Activated CD8-positive, alpha-beta T cell treated with anti-CD3 and anti-CD28 coated beads for 36 hours (primary cell): ENCODE measurements at regions not wholly inside any gene's neighbourhood (a gene's known extent, or its start where the extent isn't known, plus 50 kb on each side); places are given as distances from the start of the nearest gene placed in this dataset.
"Not testable (repeated sequence)": the region's sequence is repeated elsewhere in the genome, so short reads cannot be mapped to it uniquely, and the experiment has no call there.

ENCODE experiments used
- ATAC-seq: fragments of 200-7000 bp; cut with Tn5 transposase; one replicate; pipeline ENCODE4 v1.10.0; 2021; ENCODE audit warnings: mild to moderate bottlenecking, moderate library complexity
- CTCF ChIA-PET: fragments of 350-600 bp; sonication (Branson Sonifier 250); formaldehyde crosslinking; loops from one replicate; lab custom pipeline; 2021; ENCODE audit warnings: antibody characterized with exemption; lab: Charles Lee
- POLR2A ChIA-PET: fragments of 350-600 bp; sonication (Branson Sonifier 250); formaldehyde crosslinking; loops from one replicate; lab custom pipeline; 2021; ENCODE audit warnings: antibody characterized with exemption; lab: Charles Lee
- DNase-seq: peaks from one replicate; pipeline ENCODE4 v3.0.0-alpha.2; 2020
- H3K27ac Mint-ChIP-seq: one replicate; pipeline ENCODE4 v1.8.0; 2021; ENCODE audit warnings: mild to moderate bottlenecking, mixed read lengths
- H3K27me3 Mint-ChIP-seq: one replicate; pipeline ENCODE4 v1.8.0; 2021; ENCODE audit warnings: mixed read lengths
- H3K36me3 Mint-ChIP-seq: one replicate; pipeline ENCODE4 v1.8.0; 2021; ENCODE audit warnings: low read depth, mixed read lengths
- H3K4me1 Mint-ChIP-seq: one replicate; pipeline ENCODE4 v1.8.0; 2021; ENCODE audit warnings: low read depth, mixed read lengths
- H3K4me3 Mint-ChIP-seq: one replicate; pipeline ENCODE4 v1.8.0; 2021; ENCODE audit warnings: mild to moderate bottlenecking, moderate library complexity, mixed read lengths
- H3K9me3 Mint-ChIP-seq: one replicate; pipeline ENCODE4 v1.8.0; 2021; ENCODE audit warnings: mixed read lengths
- intact Hi-C: fragments of 100-400 bp; cut with micrococcal nuclease; formaldehyde crosslinking; loops from one replicate; pipeline ENCODE4 v1.10.0; 2022
- TF ChIP-seq, protein P1 (sequence below): fragments of 200-600 bp; IDR thresholded peaks from one replicate; pipeline ENCODE4 v1.8.0; 2022; ENCODE audit warnings: antibody characterized with exemption, mild to moderate bottlenecking

DNA sequence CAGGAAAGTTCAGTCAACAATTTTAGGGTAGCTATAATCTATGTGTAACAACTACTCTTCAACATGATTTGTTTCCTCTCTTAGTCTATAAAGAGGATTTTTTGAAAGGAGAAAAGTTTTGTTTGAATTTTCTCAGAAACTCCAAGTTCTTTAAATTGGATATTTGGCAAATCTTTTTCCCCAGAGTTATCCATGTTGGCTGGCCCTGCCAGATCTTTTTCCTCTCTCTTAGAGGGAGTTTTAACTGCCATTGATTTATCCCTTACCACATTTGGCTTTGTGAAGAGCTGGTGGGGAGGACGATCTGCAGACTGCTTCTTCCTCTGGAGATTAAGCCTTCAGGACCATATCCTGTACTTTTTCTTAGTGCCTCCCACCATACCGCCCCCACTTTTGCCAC is 64.9 kb upstream of the ROPN1 start:
- no peak overlapping the region for H3K4me3 Mint-ChIP-seq
- TF ChIP-seq, protein P1, sequence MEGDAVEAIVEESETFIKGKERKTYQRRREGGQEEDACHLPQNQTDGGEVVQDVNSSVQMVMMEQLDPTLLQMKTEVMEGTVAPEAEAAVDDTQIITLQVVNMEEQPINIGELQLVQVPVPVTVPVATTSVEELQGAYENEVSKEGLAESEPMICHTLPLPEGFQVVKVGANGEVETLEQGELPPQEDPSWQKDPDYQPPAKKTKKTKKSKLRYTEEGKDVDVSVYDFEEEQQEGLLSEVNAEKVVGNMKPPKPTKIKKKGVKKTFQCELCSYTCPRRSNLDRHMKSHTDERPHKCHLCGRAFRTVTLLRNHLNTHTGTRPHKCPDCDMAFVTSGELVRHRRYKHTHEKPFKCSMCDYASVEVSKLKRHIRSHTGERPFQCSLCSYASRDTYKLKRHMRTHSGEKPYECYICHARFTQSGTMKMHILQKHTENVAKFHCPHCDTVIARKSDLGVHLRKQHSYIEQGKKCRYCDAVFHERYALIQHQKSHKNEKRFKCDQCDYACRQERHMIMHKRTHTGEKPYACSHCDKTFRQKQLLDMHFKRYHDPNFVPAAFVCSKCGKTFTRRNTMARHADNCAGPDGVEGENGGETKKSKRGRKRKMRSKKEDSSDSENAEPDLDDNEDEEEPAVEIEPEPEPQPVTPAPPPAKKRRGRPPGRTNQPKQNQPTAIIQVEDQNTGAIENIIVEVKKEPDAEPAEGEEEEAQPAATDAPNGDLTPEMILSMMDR = no peak
- CTCF ChIA-PET = no interaction called here
- peaks cover 13% of the 10 kb centered on the region for H3K27me3 Mint-ChIP-seq
- intact Hi-C loops = no loop called here
- H3K27ac Mint-ChIP-seq = no peak overlapping the region
- DNase-seq (no peak), ATAC-seq (no peak)
- no peaks in the 10 kb centered on the region for H3K36me3 Mint-ChIP-seq
- H3K9me3 Mint-ChIP-seq = no peaks in the 10 kb centered on the region
- POLR2A ChIA-PET = no interaction called here
- H3K4me1 Mint-ChIP-seq = no peaks in the 10 kb centered on the region

DNA sequence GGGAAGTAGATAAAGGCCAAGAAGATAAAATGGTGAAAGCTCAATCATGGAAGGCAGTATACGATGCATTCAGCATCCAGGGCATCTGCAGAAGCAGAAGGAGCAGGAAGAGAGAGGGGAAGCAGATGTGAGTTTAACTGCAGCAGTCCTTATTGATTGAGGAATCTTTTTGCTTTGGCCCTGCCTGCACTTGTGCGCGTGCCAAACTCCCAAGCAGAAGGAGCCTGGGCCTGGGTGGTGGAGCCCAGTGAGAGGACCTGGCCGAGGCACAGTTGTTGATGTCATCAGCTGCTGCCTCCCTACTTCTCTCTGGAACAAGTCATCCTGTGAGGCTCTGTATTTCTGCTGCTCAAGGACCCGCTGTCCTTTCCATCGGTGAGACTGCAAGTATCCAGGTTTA is 65.5 kb upstream of the ROPN1 start:
- DNase-seq (no peak), ATAC-seq (no peak)
- Mint-ChIP-seq H3K27me3 (peaks cover 11% of the 10 kb centered on the region), H3K4me1 (no peaks in the 10 kb centered on the region), H3K9me3 (no peaks in the 10 kb centered on the region), H3K27ac (no peak overlapping the region), H3K36me3 (no peaks in the 10 kb centered on the region), H3K4me3 (no peak overlapping the region)
- ChIA-PET CTCF (no interaction called here), POLR2A (no interaction called here)
- TF ChIP-seq, protein P1 = no peak
- intact Hi-C loops = no loop called here

DNA sequence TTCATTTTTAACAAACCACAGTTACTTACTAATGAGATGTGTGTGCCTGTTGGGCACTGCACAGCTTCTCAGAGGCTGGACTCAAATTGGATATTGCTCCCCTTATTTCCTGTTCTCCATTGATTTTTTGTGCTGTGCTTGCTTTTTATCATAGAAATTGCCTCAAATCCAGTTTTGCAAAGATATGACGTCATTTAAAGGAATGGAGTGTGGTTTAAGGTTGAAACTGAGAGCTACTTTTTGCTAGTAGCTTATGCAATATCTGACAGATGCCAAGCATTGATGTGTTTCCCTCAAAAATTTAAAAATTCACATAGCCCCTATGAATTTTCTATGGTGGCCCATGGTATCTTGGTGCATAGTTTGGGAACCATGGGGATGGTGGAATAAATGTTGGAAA is 67.7 kb upstream of the ROPN1 start:
- ATAC-seq (no peak), DNase-seq (no peak)
- no peaks in the 10 kb centered on the region for H3K4me1 Mint-ChIP-seq
- H3K9me3 Mint-ChIP-seq = no peaks in the 10 kb centered on the region
- H3K4me3 Mint-ChIP-seq = no peak overlapping the region
- ChIA-PET CTCF (interaction anchor here (0.8 to 1.2 kb wide), 2 partner anchors 27 to 336 kb away, joined by 3 to 4 read pairs; partner anchors contain the start of gene KALRN), POLR2A (no interaction called here)
- no peaks in the 10 kb centered on the region for H3K36me3 Mint-ChIP-seq
- peaks cover 8% of the 10 kb centered on the region for H3K27me3 Mint-ChIP-seq
- TF ChIP-seq, protein P1 = no peak
- intact Hi-C loops = no loop called here
- no peak overlapping the region for H3K27ac Mint-ChIP-seq

DNA sequence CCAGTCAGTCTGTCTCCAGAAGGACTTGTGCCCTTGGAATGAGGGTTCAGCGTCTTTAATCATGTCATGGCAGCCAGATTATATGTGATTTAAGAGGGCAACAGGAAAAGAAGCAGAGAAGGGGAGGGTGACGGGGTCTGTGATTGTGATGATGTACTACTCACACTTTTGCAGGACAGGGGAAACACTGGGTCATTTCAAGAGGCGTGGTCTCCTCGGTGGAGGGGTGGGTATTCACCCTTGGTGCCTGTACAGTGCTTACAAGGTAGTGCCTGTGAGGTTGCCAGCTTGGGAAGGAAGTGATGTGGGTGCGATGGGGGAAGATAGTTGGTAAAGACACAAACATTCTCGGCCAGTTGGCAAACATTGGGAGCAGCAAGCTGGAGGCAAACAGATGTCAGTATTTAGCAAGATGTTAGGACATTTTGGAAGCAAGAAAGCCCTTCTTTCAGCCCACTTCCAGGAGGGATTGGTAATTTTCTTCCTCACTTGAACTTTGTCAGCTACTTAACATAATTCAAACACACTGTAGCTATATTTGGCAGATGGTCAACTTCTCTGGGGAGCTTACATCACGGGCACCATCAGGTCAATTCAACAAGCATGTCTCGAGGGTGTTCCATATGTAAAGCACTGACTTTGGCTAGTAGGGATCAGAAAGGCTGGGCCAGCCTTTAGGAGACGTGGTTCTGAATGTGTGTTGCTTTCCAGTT is 71.4 kb upstream of the ROPN1 start:
- Mint-ChIP-seq H3K27me3 (peaks cover 4% of the 10 kb centered on the region), H3K36me3 (no peaks in the 10 kb centered on the region), H3K4me3 (no peak overlapping the region), H3K4me1 (no peaks in the 10 kb centered on the region), H3K9me3 (no peaks in the 10 kb centered on the region), H3K27ac (no peak overlapping the region)
- ChIA-PET CTCF (interaction anchor here (1.1 to 2.3 kb wide), 2 partner anchors 14 to 16 kb away, joined by 5 to 6 read pairs; no protein-coding TSS in a partner anchor), POLR2A (no interaction called here)
- intact Hi-C loops = no loop called here
- DNase-seq = no peak
- TF ChIP-seq, protein P1 = no peak
- no peak for ATAC-seq

DNA sequence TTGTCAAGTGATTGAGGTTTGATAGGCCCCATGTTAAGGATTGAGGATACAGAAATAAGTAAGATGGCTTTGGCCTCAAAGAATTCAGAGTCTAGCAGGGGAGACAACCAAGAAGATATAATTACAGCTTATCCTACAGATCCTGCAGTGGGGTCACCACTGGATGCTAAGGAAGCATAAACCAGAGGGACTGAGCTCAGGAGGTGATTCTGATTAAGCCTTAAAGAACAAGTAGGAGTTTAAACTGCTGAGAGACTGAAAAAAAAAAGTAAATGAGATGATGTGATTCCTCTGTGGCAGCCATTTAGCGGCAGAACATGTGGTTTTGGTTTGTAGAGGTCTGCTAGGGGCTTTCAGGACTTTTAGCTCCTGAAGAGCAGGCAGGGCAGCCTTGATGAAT is 72.1 kb upstream of the ROPN1 start:
- Mint-ChIP-seq H3K4me1 (no peaks in the 10 kb centered on the region), H3K27ac (no peak overlapping the region), H3K9me3 (no peaks in the 10 kb centered on the region), H3K27me3 (peaks cover 3% of the 10 kb centered on the region), H3K36me3 (no peaks in the 10 kb centered on the region), H3K4me3 (no peak overlapping the region)
- ChIA-PET POLR2A (no interaction called here), CTCF (interaction anchor here (0.5 to 2.3 kb wide), 3 partner anchors 16 to 123 kb away, joined by 3 to 6 read pairs (median 3); partner anchors contain the start of gene KALRN)
- TF ChIP-seq, protein P1 = no peak
- intact Hi-C loops = no loop called here
- ATAC-seq (no peak), DNase-seq (no peak)

DNA sequence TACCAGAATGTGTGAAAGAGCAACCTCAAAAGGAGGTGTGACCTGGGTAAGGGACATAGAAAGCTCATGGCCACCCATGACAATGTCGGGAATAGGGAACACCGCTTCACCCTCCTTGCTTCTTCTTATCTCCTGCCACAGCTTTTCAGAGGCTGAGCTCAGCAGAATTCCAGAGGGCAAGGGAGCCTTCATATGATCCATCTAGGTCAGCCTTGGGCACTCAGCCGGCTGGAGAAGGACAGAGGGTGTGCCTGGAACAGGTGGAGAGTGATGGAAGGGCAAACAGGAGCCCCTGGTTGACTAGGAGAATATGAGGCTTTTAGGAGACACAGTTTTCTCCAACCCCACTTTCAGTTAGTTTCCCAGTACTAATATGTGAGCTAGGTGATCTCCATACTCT is 74.6 kb upstream of the ROPN1 start:
- H3K9me3 Mint-ChIP-seq, CTCF ChIA-PET, ATAC-seq, H3K27ac Mint-ChIP-seq, DNase-seq, intact Hi-C loops, H3K4me3 Mint-ChIP-seq, H3K36me3 Mint-ChIP-seq, H3K27me3 Mint-ChIP-seq, H3K4me1 Mint-ChIP-seq, POLR2A ChIA-PET: not testable (repeated sequence)

DNA sequence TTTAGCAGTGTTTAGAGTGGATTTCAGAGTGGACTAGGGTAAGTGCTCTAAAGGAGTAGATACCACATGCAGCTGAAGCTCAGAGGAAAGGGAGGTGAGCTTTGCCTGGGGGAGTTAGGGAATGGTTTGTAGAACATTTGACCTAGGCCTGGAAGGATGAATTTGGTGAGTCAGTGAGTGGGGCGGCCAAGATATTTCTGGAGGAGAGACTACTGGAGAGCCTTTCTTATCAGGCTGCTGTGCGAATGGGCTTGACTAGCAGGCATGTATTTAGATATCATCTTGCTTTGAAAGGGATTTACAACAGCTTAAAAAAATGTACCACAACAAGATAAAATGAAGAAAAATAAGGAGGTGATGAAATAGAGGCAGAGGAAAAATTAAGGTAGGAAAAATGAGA is 77.8 kb upstream of the ROPN1 start:
- intact Hi-C loops, POLR2A ChIA-PET, H3K4me1 Mint-ChIP-seq, H3K36me3 Mint-ChIP-seq, DNase-seq, H3K27ac Mint-ChIP-seq, H3K9me3 Mint-ChIP-seq, H3K4me3 Mint-ChIP-seq, ATAC-seq, H3K27me3 Mint-ChIP-seq: not testable (repeated sequence)
- CTCF ChIA-PET = interaction anchor here (0.7 kb wide), 1 partner anchor 10 kb away, joined by 3 read pairs; no protein-coding TSS in a partner anchor
